ENCODE measurements at regions not wholly inside any gene's neighbourhood (a gene's known extent, or its start where the extent isn't known, plus 50 kb on each side); places are given as distances from the start of the nearest gene placed in this dataset.
"Not testable (repeated sequence)": the region's sequence is repeated elsewhere in the genome, so short reads cannot be mapped to it uniquely, and the experiment has no call there.

GRCh38 chr1:145488193-145488933 is 63.0 kb upstream of the NBPF20 start:
- not testable (repeated sequence) for TF ChIP-seq CTCF, POLR2AphosphoS5, POLR2A (IDR thresholded peaks at IDR 0.05)

Measured in prostate gland (tissue), 2 donors.